ENCODE measurements at regions not wholly inside any gene's neighbourhood (a gene's known extent, or its start where the extent isn't known, plus 50 kb on each side); places are given as distances from the start of the nearest gene placed in this dataset.

DNA sequence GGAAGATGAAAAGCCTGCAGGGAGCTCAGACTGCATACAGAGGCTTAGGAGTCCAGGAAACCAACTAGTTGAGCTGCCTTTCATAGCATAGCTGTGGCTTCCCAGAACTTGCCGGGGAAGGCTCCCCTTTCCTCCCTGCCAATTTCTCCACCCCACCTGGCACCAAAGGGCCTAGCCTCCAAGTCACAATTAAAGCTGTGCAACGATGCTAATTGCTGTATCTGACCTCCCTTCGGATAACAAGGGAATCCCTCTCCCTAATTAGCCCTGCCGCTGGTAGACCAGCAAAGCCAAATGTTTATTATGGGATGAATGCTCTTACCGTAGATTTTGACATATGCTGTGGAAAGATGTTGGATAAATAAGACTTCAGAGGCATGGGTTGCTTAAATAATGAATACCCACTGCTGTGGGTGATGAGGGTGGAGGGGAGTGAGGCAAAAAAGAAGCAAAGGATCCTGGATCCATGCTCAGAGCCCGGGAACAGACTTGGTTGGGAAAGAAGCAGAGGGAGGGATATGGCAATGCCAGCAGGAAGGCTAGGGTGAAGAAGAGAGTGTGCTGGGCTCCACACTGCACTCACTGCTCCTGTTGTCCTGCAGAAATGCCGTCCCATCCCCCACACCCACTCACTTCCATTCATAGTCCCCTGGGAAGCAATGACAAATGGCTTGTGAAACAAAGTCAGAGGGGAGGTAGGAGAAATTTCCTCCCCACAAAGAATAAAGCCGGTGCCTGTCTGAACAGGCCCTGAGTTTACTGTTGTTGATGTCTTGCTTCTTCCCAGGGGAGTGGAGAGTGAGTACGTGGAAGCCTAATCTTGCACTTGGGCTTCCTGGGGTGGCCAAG is 608.1 kb upstream of the CADM1 start:
- CTCF ChIA-PET: no interaction called here
- no peaks in the 10 kb centered on the region for H3K4me1 ChIP-seq
- POLR2A ChIA-PET: no interaction called here
- no peak for DNase-seq
- no peaks in the 10 kb centered on the region for H3K36me3 Mint-ChIP-seq (ENCODE audit: insufficient read depth, unreplicated experiment)
- H3K9me3 ChIP-seq: no peaks in the 10 kb centered on the region
- no peaks in the 10 kb centered on the region for H3K4me1 Mint-ChIP-seq (ENCODE audit: low read depth, unreplicated experiment)
- H3K27me3 ChIP-seq (replicated peaks; ENCODE audit: control insufficient read depth, insufficient read depth, low read length): no peaks in the 10 kb centered on the region; the same call in 1 of the 2 replicates
- H3K9me3 Mint-ChIP-seq (ENCODE audit: unreplicated experiment): no peaks in the 10 kb centered on the region
- H3K4me3 ChIP-seq (ENCODE audit: low read depth, low read length): no peak overlapping the region
- no peak overlapping the region for H3K27ac Mint-ChIP-seq (ENCODE audit: unreplicated experiment)
- no TSS peak for BruUV-seq (replicated peaks)
- H3K27me3 Mint-ChIP-seq (ENCODE audit: insufficient read depth, unreplicated experiment): peaks cover 19% of the 10 kb centered on the region
- H3K4me3 Mint-ChIP-seq (ENCODE audit: unreplicated experiment): no peak overlapping the region
- TF ChIP-seq, protein P1, sequence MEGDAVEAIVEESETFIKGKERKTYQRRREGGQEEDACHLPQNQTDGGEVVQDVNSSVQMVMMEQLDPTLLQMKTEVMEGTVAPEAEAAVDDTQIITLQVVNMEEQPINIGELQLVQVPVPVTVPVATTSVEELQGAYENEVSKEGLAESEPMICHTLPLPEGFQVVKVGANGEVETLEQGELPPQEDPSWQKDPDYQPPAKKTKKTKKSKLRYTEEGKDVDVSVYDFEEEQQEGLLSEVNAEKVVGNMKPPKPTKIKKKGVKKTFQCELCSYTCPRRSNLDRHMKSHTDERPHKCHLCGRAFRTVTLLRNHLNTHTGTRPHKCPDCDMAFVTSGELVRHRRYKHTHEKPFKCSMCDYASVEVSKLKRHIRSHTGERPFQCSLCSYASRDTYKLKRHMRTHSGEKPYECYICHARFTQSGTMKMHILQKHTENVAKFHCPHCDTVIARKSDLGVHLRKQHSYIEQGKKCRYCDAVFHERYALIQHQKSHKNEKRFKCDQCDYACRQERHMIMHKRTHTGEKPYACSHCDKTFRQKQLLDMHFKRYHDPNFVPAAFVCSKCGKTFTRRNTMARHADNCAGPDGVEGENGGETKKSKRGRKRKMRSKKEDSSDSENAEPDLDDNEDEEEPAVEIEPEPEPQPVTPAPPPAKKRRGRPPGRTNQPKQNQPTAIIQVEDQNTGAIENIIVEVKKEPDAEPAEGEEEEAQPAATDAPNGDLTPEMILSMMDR (IDR thresholded peaks at IDR 0.05; ENCODE audit: insufficient read depth in 1 of 2, low read depth in 1 of 2, low read length in 1 of 2, severe bottlenecking in 1 of 2, unreplicated experiment in 1 of 2): no peak
- intact Hi-C loops (cut with micrococcal nuclease; ENCODE audit: unreplicated experiment): no loop called here
- no peaks in the 10 kb centered on the region for H3K36me3 ChIP-seq (ENCODE audit: control insufficient read depth, insufficient read depth, low read length)

DNA sequence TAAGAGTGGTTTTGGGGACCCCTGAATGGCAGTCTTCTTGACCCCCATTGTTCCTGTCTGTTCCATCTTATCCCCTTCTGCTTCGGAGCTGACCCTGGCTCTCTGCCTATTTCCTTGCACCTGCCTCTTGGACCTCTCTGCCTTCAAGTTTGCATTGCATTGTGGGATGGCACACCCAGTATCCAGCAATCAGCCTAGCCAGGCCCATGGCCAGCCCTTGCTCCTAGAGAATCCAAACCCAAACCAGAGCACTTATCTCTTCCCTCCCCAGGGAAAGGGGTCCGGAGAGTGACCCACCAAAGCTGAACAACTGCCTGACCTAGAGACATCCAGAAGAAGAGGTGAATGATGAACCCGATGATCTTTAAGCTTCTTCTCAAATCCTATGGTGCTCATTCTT is 607.3 kb upstream of the CADM1 start:
- Histone ChIP-seq H3K36me3 (ENCODE audit: control insufficient read depth, insufficient read depth, low read length) (no peaks in the 10 kb centered on the region), H3K27me3 (replicated peaks; ENCODE audit: control insufficient read depth, insufficient read depth, low read length) (no peaks in the 10 kb centered on the region; the same call in 1 of the 2 replicates), H3K4me1 (no peaks in the 10 kb centered on the region), H3K4me3 (ENCODE audit: low read depth, low read length) (no peak overlapping the region), H3K9me3 (no peaks in the 10 kb centered on the region)
- H3K27ac Mint-ChIP-seq (ENCODE audit: unreplicated experiment): no peak overlapping the region
- intact Hi-C loops (cut with micrococcal nuclease; ENCODE audit: unreplicated experiment): no loop called here
- no peaks in the 10 kb centered on the region for H3K9me3 Mint-ChIP-seq (ENCODE audit: unreplicated experiment)
- H3K4me1 Mint-ChIP-seq (ENCODE audit: low read depth, unreplicated experiment): no peaks in the 10 kb centered on the region
- H3K27me3 Mint-ChIP-seq (ENCODE audit: insufficient read depth, unreplicated experiment): peaks cover 21% of the 10 kb centered on the region
- POLR2A ChIA-PET: no interaction called here
- no peaks in the 10 kb centered on the region for H3K36me3 Mint-ChIP-seq (ENCODE audit: insufficient read depth, unreplicated experiment)
- no peak overlapping the region for H3K4me3 Mint-ChIP-seq (ENCODE audit: unreplicated experiment)
- no TSS peak for BruUV-seq (replicated peaks)
- TF ChIP-seq, protein P1 (IDR thresholded peaks at IDR 0.05; ENCODE audit: insufficient read depth in 1 of 2, low read depth in 1 of 2, low read length in 1 of 2, severe bottlenecking in 1 of 2, unreplicated experiment in 1 of 2): no peak
- no peak for DNase-seq
- CTCF ChIA-PET: no interaction called here

DNA sequence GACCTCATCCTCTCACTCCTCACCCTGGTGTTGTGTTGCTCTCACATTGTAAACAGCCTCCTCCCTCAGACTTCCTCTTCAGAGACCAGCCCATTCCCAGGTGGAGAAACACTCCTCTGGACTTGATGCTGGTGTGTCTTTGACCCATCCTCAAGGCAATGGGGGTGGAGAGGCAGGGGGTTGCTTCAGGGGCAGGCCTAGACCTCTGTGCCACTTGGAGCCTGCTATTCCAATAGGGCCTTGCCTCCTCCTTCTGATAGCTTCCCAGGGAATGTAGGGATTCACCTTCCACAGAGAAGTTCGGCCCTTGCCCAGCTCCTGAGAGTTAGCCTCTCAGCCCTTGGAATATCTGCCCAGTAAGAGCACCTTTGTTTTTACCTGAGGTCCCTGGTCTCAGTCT is 606.6 kb upstream of the CADM1 start:
- no peak overlapping the region for H3K27ac Mint-ChIP-seq (ENCODE audit: unreplicated experiment)
- Histone ChIP-seq H3K36me3 (ENCODE audit: control insufficient read depth, insufficient read depth, low read length) (no peaks in the 10 kb centered on the region), H3K27me3 (replicated peaks; ENCODE audit: control insufficient read depth, insufficient read depth, low read length) (no peaks in the 10 kb centered on the region; the same call in 1 of the 2 replicates), H3K9me3 (no peaks in the 10 kb centered on the region), H3K4me1 (no peaks in the 10 kb centered on the region), H3K4me3 (ENCODE audit: low read depth, low read length) (no peak overlapping the region)
- H3K9me3 Mint-ChIP-seq (ENCODE audit: unreplicated experiment): no peaks in the 10 kb centered on the region
- no peaks in the 10 kb centered on the region for H3K4me1 Mint-ChIP-seq (ENCODE audit: low read depth, unreplicated experiment)
- CTCF ChIA-PET: interaction anchor here (0.5 to 1.0 kb wide), 2 partner anchors 38 to 494 kb away, joined by 3 read pairs; no protein-coding TSS in a partner anchor
- BruUV-seq (replicated peaks): no TSS peak
- intact Hi-C loops (cut with micrococcal nuclease; ENCODE audit: unreplicated experiment): no loop called here
- TF ChIP-seq, protein P1 (IDR thresholded peaks at IDR 0.05; ENCODE audit: insufficient read depth in 1 of 2, low read depth in 1 of 2, low read length in 1 of 2, severe bottlenecking in 1 of 2, unreplicated experiment in 1 of 2): no peak
- no peak overlapping the region for H3K4me3 Mint-ChIP-seq (ENCODE audit: unreplicated experiment)
- peaks cover 23% of the 10 kb centered on the region for H3K27me3 Mint-ChIP-seq (ENCODE audit: insufficient read depth, unreplicated experiment)
- no peak for DNase-seq
- POLR2A ChIA-PET: no interaction called here
- no peaks in the 10 kb centered on the region for H3K36me3 Mint-ChIP-seq (ENCODE audit: insufficient read depth, unreplicated experiment)

All from Caco-2 (cell line).